Gastrocnemius medialis (tissue), 4 donors: ENCODE measurements at regions not wholly inside any gene's neighbourhood (a gene's known extent, or its start where the extent isn't known, plus 50 kb on each side); places are given as distances from the start of the nearest gene placed in this dataset.

ENCODE experiments used
- ATAC-seq, 2 donors: fragments of 150-250 bp; one replicate each; pipeline ENCODE4 v1.9.1; 2016
- DNase-seq, 2 donors: peaks; one replicate each; pipeline ENCODE4 v3.0.0-alpha.2; 2019
- H3K27ac ChIP-seq, 4 donors: fragments of 200-600 bp; sonication (generic); 1 replicate in 1 of 4; 2 replicates in 3 of 4; pipeline ENCODE4 v1.5.1; 2016 to 2018; ENCODE audit warnings: mild to moderate bottlenecking in 2 of 4, moderate library complexity in 1 of 4
- H3K27me3 ChIP-seq, 3 donors: fragments of 200-600 bp; sonication (generic) in 2 of 3; 1 replicate in 1 of 3; 2 replicates in 2 of 3; pipeline versions ENCODE4 v1.5.1 to v1.6.0; 2016 to 2019; ENCODE audit warnings: mild to moderate bottlenecking in 1 of 3, moderate library complexity in 1 of 3
- H3K36me3 ChIP-seq, 2 donors: fragments of 200-600 bp; sonication (generic) in 1 of 2; one replicate each; pipeline ENCODE4 v1.5.1; 2017 to 2018
- H3K4me1 ChIP-seq, 2 donors: fragments of 200-600 bp; sonication (generic) in 1 of 2; one replicate each; pipeline ENCODE4 v1.5.1; 2016 to 2017; ENCODE audit warnings: mild to moderate bottlenecking in 2 of 2
- H3K4me3 ChIP-seq, 4 donors: fragments of 200-600 bp; sonication (generic) in 3 of 4; 1 replicate in 1 of 4; 2 replicates in 3 of 4; pipeline ENCODE4 v1.5.1; 2016 to 2019; ENCODE audit warnings: mild to moderate bottlenecking in 2 of 4
- H3K9me3 ChIP-seq, 3 donors: fragments of 200-600 bp; sonication (generic) in 2 of 3; 1 replicate in 1 of 3; 2 replicates in 2 of 3; pipeline ENCODE4 v1.5.1; 2016 to 2019
- CTCF ChIP-seq, 5 experiments: fragments of 450-650 bp in 3 of 5; fragments of 200-600 bp in 2 of 5; sonication (generic) in 2 of 5; IDR thresholded peaks in 4 of 5; conservative IDR thresholded peaks in 1 of 5; 1 replicate in 4 of 5; 2 replicates in 1 of 5; pipeline ENCODE4 v1.5.1; 2016 to 2019; ENCODE audit warnings: antibody characterized with exemption in 5 of 5, mild to moderate bottlenecking in 3 of 5, moderate library complexity in 3 of 5
- POLR2A ChIP-seq, 2 donors: fragments of 450-650 bp; IDR thresholded peaks; one replicate each; pipeline ENCODE4 v1.6.1; 2017; ENCODE audit warnings: antibody characterized with exemption in 2 of 2, mild to moderate bottlenecking in 2 of 2, moderate library complexity in 2 of 2
- in situ Hi-C, 4 donors: fragments of 200-750 bp; cut with MboI; loops; one replicate each; pipeline versions ENCODE4 v1.15.0 to v1.8.0; 2017; ENCODE audit warnings: low sequenced_read_pairs in 4 of 4
- intact Hi-C: fragments of 100-400 bp; cut with DNase I; formaldehyde crosslinking; loops from one replicate; pipeline ENCODE4 v1.15.1; 2023; ENCODE audit warnings: low total_unique reads

- TF ChIP-seq POLR2A (IDR thresholded peaks at IDR 0.05) (no peak), CTCF (IDR thresholded peaks at IDR 0.05 in 4 of 5, conservative IDR thresholded peaks at IDR 0.05 in 1 of 5) (no peak)
- ATAC-seq (no peak), DNase-seq (no peak)
- H3K36me3 ChIP-seq: no peaks in the 10 kb centered on the region
- in situ Hi-C loops (loop anchor here (5.0 to 10.0 kb wide), 2 partner anchors 725 to 732 kb away; no protein-coding TSS in a partner anchor), intact Hi-C loops (no loop called here)
- no peaks in the 10 kb centered on the region for H3K9me3 ChIP-seq
- H3K4me3 ChIP-seq: no peak overlapping the region
- H3K27me3 ChIP-seq: no peaks in the 10 kb centered on the region
- peaks cover 6 to 8% of the 10 kb centered on the region in 2 donors for H3K4me1 ChIP-seq
- no peak overlapping the region for H3K27ac ChIP-seq
These were observed 502.3 kb downstream of the DIRAS2 start for GRCh38 chr9:90140131-90140818.

- no peaks in the 10 kb centered on the region for H3K27me3 ChIP-seq
- in situ Hi-C loops (loop anchor here (5.0 to 10.0 kb wide), 2 partner anchors 723 to 731 kb away; no protein-coding TSS in a partner anchor), intact Hi-C loops (loop anchor here (1.0 kb wide), 1 partner anchor 730 kb away; no protein-coding TSS in a partner anchor)
These were observed 500.9 kb downstream of the DIRAS2 start for GRCh38 chr9:90141723-90142122.

GRCh38 chr9:90142580-90142979 is 500.0 kb downstream of the DIRAS2 start:
- Histone ChIP-seq H3K4me3 (no peak overlapping the region), H3K36me3 (no peaks in the 10 kb centered on the region), H3K27ac (no peak overlapping the region), H3K4me1 (peaks cover 6 to 7% of the 10 kb centered on the region in 2 donors), H3K27me3 (no peaks in the 10 kb centered on the region), H3K9me3 (no peaks in the 10 kb centered on the region)
- ATAC-seq (no peak), DNase-seq (no peak)
- intact Hi-C loops (no loop called here), in situ Hi-C loops (loop anchor here (5.0 to 10.0 kb wide), 2 partner anchors 722 to 730 kb away; no protein-coding TSS in a partner anchor)
- TF ChIP-seq POLR2A (IDR thresholded peaks at IDR 0.05) (no peak), CTCF (IDR thresholded peaks at IDR 0.05 in 4 of 5, conservative IDR thresholded peaks at IDR 0.05 in 1 of 5) (peak in 4 of 5 experiments; percentile 29 to 72 (median 48))

More at GRCh38 chr9:90141723-90142122, 500.9 kb downstream of the DIRAS2 start:
- Histone ChIP-seq H3K9me3 (no peaks in the 10 kb centered on the region), H3K27ac (no peak overlapping the region), H3K36me3 (no peaks in the 10 kb centered on the region), H3K4me3 (no peak overlapping the region), H3K4me1 (peaks cover 6 to 8% of the 10 kb centered on the region in 2 donors)
- no peak for DNase-seq
- TF ChIP-seq CTCF (IDR thresholded peaks at IDR 0.05 in 4 of 5, conservative IDR thresholded peaks at IDR 0.05 in 1 of 5): peak in 4 of 5 experiments; percentile 11 to 24 (median 16)
- TF ChIP-seq POLR2A (IDR thresholded peaks at IDR 0.05): no peak
- ATAC-seq: no peak

GRCh38 chr9:90147426-90147825 is 495.2 kb downstream of the DIRAS2 start:
- no peak for DNase-seq
- Histone ChIP-seq H3K36me3 (no peaks in the 10 kb centered on the region), H3K4me3 (no peak overlapping the region), H3K27ac (no peak overlapping the region), H3K9me3 (no peaks in the 10 kb centered on the region), H3K4me1 (no peaks in the 10 kb centered on the region), H3K27me3 (no peaks in the 10 kb centered on the region)
- intact Hi-C loops (no loop called here), in situ Hi-C loops (loop anchor here in 3 of 4 donors (10.0 kb wide), 1 partner anchor 717 kb away; no protein-coding TSS in a partner anchor)
- no peak for ATAC-seq
- TF ChIP-seq POLR2A (IDR thresholded peaks at IDR 0.05) (no peak), CTCF (IDR thresholded peaks at IDR 0.05 in 4 of 5, conservative IDR thresholded peaks at IDR 0.05 in 1 of 5) (no peak)
